ENCODE measurements at regions not wholly inside any gene's neighbourhood (a gene's known extent, or its start where the extent isn't known, plus 50 kb on each side); places are given as distances from the start of the nearest gene placed in this dataset.

- Histone ChIP-seq H2AFZ (ENCODE audit: low read length) (no peak overlapping the region), H3K9me3 (ENCODE audit: low read length) (no peaks in the 10 kb centered on the region), H3K27ac (ENCODE audit: low read length) (no peak overlapping the region), H3F3A (ENCODE audit: low read length, unreplicated experiment) (no peaks in the 10 kb centered on the region), H3K9me2 (replicated peaks; ENCODE audit: low read length) (no peaks in the 10 kb centered on the region), H3K36me3 (ENCODE audit: low read depth, low read length) (no peaks in the 10 kb centered on the region), H3K9ac (ENCODE audit: low read length) (no peak overlapping the region), H3K4me1 (ENCODE audit: insufficient read depth, low read length) (no peaks in the 10 kb centered on the region), H3K4me3 (ENCODE audit: low read length) (no peak overlapping the region), H3K27me3 (ENCODE audit: low read length) (no peaks in the 10 kb centered on the region), H3K79me2 (ENCODE audit: low read length) (no peaks in the 10 kb centered on the region), H3K4me2 (ENCODE audit: low read length) (no peak overlapping the region), H4K20me1 (ENCODE audit: low read length) (no peaks in the 10 kb centered on the region)
- intact Hi-C loops (cut with micrococcal nuclease) = no loop called here
- no TSS peak for BruUV-seq (replicated peaks)
- ATAC-seq (no peak), DNase-seq (no peak)
- TF ChIP-seq EZH2 (IDR thresholded peaks at IDR 0.05; ENCODE audit: low read length, unreplicated experiment) (no peak), EZH2phosphoT487 (IDR thresholded peaks at IDR 0.05; ENCODE audit: borderline replicate concordance, low read length) (no peak), CTCF (conservative IDR thresholded peaks at IDR 0.05; ENCODE audit: low read depth, low read length) (no peak)
- ChIA-PET POLR2A (ENCODE audit: unreplicated experiment) (no interaction called here), CTCF (no interaction called here)
Measured at GRCh38 chr13:68627379-68627778, 1397.2 kb upstream of the PCDH9 start.

- no peaks in the 10 kb centered on the region for H4K20me1 ChIP-seq (ENCODE audit: low read length)
- intact Hi-C loops (cut with micrococcal nuclease) = no loop called here
- no peaks in the 10 kb centered on the region for H3K4me1 ChIP-seq (ENCODE audit: insufficient read depth, low read length)
- H3K9ac ChIP-seq (ENCODE audit: low read length) = no peak overlapping the region
- ChIA-PET POLR2A (ENCODE audit: unreplicated experiment) (no interaction called here), CTCF (no interaction called here)
- ATAC-seq = no peak
- no peaks in the 10 kb centered on the region for H3K9me3 ChIP-seq (ENCODE audit: low read length)
- no peak overlapping the region for H3K27ac ChIP-seq (ENCODE audit: low read length)
- H3K27me3 ChIP-seq (ENCODE audit: low read length) = no peaks in the 10 kb centered on the region
- DNase-seq = no peak
- no peak overlapping the region for H3K4me2 ChIP-seq (ENCODE audit: low read length)
- H3K9me2 ChIP-seq (replicated peaks; ENCODE audit: low read length) = no peaks in the 10 kb centered on the region
- BruUV-seq (replicated peaks) = no TSS peak
- TF ChIP-seq CTCF (conservative IDR thresholded peaks at IDR 0.05; ENCODE audit: low read depth, low read length) (no peak), EZH2phosphoT487 (IDR thresholded peaks at IDR 0.05; ENCODE audit: borderline replicate concordance, low read length) (no peak)
- H3K4me3 ChIP-seq (ENCODE audit: low read length) = no peak overlapping the region
- no peak overlapping the region for H2AFZ ChIP-seq (ENCODE audit: low read length)
- no peaks in the 10 kb centered on the region for H3F3A ChIP-seq (ENCODE audit: low read length, unreplicated experiment)
- H3K79me2 ChIP-seq (ENCODE audit: low read length) = no peaks in the 10 kb centered on the region
- no peaks in the 10 kb centered on the region for H3K36me3 ChIP-seq (ENCODE audit: low read depth, low read length)
Measured at GRCh38 chr13:68616600-68617222, 1386.6 kb upstream of the PCDH9 start.

GRCh38 chr13:68609661-68610060 is 1379.5 kb upstream of the PCDH9 start:
- TF ChIP-seq EZH2phosphoT487 (IDR thresholded peaks at IDR 0.05; ENCODE audit: borderline replicate concordance, low read length) (no peak), EZH2 (IDR thresholded peaks at IDR 0.05; ENCODE audit: low read length, unreplicated experiment) (no peak), CTCF (conservative IDR thresholded peaks at IDR 0.05; ENCODE audit: low read depth, low read length) (no peak)
- ChIA-PET POLR2A (ENCODE audit: unreplicated experiment) (no interaction called here), CTCF (no interaction called here)
- BruUV-seq (replicated peaks) = no TSS peak
- no peak for DNase-seq
- Histone ChIP-seq H3K79me2 (ENCODE audit: low read length) (no peaks in the 10 kb centered on the region), H3K4me2 (ENCODE audit: low read length) (no peak overlapping the region), H3K4me1 (ENCODE audit: insufficient read depth, low read length) (no peaks in the 10 kb centered on the region), H3K4me3 (ENCODE audit: low read length) (no peak overlapping the region), H3F3A (ENCODE audit: low read length, unreplicated experiment) (no peaks in the 10 kb centered on the region), H2AFZ (ENCODE audit: low read length) (no peak overlapping the region), H4K20me1 (ENCODE audit: low read length) (no peaks in the 10 kb centered on the region), H3K27ac (ENCODE audit: low read length) (no peak overlapping the region), H3K36me3 (ENCODE audit: low read depth, low read length) (no peaks in the 10 kb centered on the region), H3K9me2 (replicated peaks; ENCODE audit: low read length) (no peaks in the 10 kb centered on the region), H3K9ac (ENCODE audit: low read length) (no peak overlapping the region), H3K9me3 (ENCODE audit: low read length) (no peaks in the 10 kb centered on the region), H3K27me3 (ENCODE audit: low read length) (no peaks in the 10 kb centered on the region)
- intact Hi-C loops (cut with micrococcal nuclease) = loop anchor here (2.0 to 10.0 kb wide), 4 partner anchors 139 to 315 kb away; no protein-coding TSS in a partner anchor
- no peak for ATAC-seq

All from PC-3 (cell line).